Stomach (tissue), 8 donors: ENCODE measurements at regions not wholly inside any gene's neighbourhood (a gene's known extent, or its start where the extent isn't known, plus 50 kb on each side); places are given as distances from the start of the nearest gene placed in this dataset.
A peak's percentile ranks its signal among the peaks of the same experiment; 100 is the strongest.
"Not testable (repeated sequence)": the region's sequence is repeated elsewhere in the genome, so short reads cannot be mapped to it uniquely, and the experiment has no call there.

ENCODE experiments used
- DNase-seq, 2 donors: peaks; one replicate each; pipeline versions ENCODE4 v3.0.0 to v3.0.0-alpha.2; 2013 to 2019
- H3K27ac ChIP-seq, 5 donors: fragments of 200-600 bp in 4 of 5; sonication (generic) in 4 of 5; one replicate each; pipeline ENCODE4 v1.5.1; 2013 to 2019; ENCODE audit warnings: mild to moderate bottlenecking in 1 of 5, moderate library complexity in 1 of 5
- H3K27me3 ChIP-seq, 3 donors: fragments of 200-600 bp; sonication (generic); one replicate each; pipeline ENCODE4 v1.5.1; 2017 to 2019; ENCODE audit warnings: mixed run types in 1 of 3
- H3K36me3 ChIP-seq, 4 donors: fragments of 200-600 bp; sonication (generic); 1 replicate in 3 of 4; 2 replicates in 1 of 4; pipeline ENCODE4 v1.5.1; 2016 to 2019
- H3K4me1 ChIP-seq, 4 donors: fragments of 200-600 bp; sonication (generic); one replicate each; pipeline ENCODE4 v1.5.1; 2016 to 2019
- H3K4me3 ChIP-seq, 4 donors: fragments of 200-600 bp; sonication (generic) in 3 of 4; one replicate each; pipeline ENCODE4 v1.5.1; 2016 to 2019; ENCODE audit warnings: mild to moderate bottlenecking in 1 of 4
- H3K9me3 ChIP-seq, 4 donors: fragments of 200-600 bp; sonication (generic); one replicate each; pipeline ENCODE4 v1.5.1; 2016 to 2019
- EP300 ChIP-seq: sonication (generic); formaldehyde crosslinking; IDR thresholded peaks from one replicate; pipeline ENCODE4 v1.6.1; 2017; ENCODE audit warnings: antibody characterized with exemption
- POLR2A ChIP-seq, 4 donors: fragments of 450-650 bp; IDR thresholded peaks; one replicate each; pipeline ENCODE4 v1.6.1; 2016; ENCODE audit warnings: antibody characterized with exemption in 4 of 4, control low read depth in 2 of 4, mild to moderate bottlenecking in 1 of 4, moderate library complexity in 1 of 4
- POLR2AphosphoS5 ChIP-seq, 3 donors: sonication (generic); formaldehyde crosslinking; IDR thresholded peaks; one replicate each; pipeline ENCODE4 v1.6.1; 2016; ENCODE audit warnings: antibody characterized with exemption in 3 of 3
- WGBS, 5 donors: extraction: QIAGEN DNeasy Blood & Tissue Kit in 3 of 5; methylation state at CpG; one replicate each; pipeline versions ENCODE4 v1.1.5 to v1.1.7; 2013 to 2018; 5-methylcytosine and 5-hydroxymethylcytosine counted together
- intact Hi-C: fragments of 100-400 bp; cut with DNase I; formaldehyde crosslinking; loops from one replicate; pipeline ENCODE4 v1.15.1; 2023; ENCODE audit warnings: low total_unique reads
- TF ChIP-seq, protein P1 (sequence below), 7 experiments: fragments of 450-650 bp in 4 of 7; fragments of 200-600 bp in 3 of 7; sonication (generic) in 3 of 7; IDR thresholded peaks; one replicate each; pipeline ENCODE4 v1.5.1; 2016 to 2019; ENCODE audit warnings: antibody characterized with exemption in 7 of 7, control low read depth in 2 of 7, mild to moderate bottlenecking in 1 of 7
- donor health status: healthy with polysubstance abuse.
- donor health status: Bipolar disorder and iron deficiency.
- donor health status: healthy.

DNA sequence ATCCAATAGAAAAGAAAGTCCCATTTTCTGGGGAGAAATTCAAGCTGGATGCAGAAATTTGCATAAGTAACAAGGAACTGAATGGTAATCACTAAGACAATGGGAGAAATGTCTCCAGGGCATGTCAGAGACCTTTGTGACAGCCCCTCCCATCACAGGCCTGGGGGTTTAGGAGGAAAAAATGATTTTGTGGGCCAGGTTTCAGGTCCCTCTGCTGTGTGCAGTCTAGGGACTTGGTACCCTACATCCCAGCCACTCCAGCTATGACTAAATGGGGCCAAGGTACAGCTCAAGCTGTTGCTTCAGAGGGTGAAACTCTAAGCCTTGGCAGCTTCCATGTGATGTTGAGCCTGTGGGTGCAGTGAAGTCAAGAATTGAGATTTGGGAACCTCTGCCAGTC is 695.5 kb upstream of the MIR17HG start:
- H3K27me3 ChIP-seq, result no peaks in the 10 kb centered on the region
- no peak overlapping the region for H3K4me3 ChIP-seq
- peaks cover 0 to 27% (median 17%) of the 10 kb centered on the region in 4 donors for H3K9me3 ChIP-seq
- no peak overlapping the region for H3K27ac ChIP-seq
- intact Hi-C loops, result no loop called here
- no peaks in the 10 kb centered on the region for H3K4me1 ChIP-seq
- no peak for DNase-seq
- no peak for TF ChIP-seq POLR2AphosphoS5 (IDR thresholded peaks at IDR 0.05)
- TF ChIP-seq, protein P1, sequence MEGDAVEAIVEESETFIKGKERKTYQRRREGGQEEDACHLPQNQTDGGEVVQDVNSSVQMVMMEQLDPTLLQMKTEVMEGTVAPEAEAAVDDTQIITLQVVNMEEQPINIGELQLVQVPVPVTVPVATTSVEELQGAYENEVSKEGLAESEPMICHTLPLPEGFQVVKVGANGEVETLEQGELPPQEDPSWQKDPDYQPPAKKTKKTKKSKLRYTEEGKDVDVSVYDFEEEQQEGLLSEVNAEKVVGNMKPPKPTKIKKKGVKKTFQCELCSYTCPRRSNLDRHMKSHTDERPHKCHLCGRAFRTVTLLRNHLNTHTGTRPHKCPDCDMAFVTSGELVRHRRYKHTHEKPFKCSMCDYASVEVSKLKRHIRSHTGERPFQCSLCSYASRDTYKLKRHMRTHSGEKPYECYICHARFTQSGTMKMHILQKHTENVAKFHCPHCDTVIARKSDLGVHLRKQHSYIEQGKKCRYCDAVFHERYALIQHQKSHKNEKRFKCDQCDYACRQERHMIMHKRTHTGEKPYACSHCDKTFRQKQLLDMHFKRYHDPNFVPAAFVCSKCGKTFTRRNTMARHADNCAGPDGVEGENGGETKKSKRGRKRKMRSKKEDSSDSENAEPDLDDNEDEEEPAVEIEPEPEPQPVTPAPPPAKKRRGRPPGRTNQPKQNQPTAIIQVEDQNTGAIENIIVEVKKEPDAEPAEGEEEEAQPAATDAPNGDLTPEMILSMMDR (IDR thresholded peaks at IDR 0.05), result no peak
- no peak for TF ChIP-seq EP300
- no peak for TF ChIP-seq POLR2A (IDR thresholded peaks at IDR 0.05)
- H3K36me3 ChIP-seq, result no peaks in the 10 kb centered on the region

DNA sequence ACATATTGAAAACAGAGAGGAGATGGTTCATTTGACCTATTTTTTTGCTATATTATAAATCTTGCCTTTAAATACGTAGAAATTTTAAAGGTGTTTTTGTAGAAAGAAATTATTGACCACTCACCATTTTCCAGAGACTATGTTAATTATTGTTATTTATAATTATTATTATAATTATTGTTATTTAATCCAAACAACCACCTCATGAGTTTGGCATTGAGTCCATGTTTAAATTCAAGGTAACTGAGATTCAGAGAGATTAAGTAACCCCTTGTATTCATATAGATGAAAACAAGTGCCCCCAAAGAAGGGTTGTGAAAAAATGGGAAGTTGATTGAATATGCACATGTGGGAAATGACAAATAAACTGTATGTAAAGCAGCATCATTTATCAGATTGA is 692.5 kb upstream of the MIR17HG start:
- H3K27me3 ChIP-seq, result no peaks in the 10 kb centered on the region
- no peaks in the 10 kb centered on the region for H3K36me3 ChIP-seq
- no peak for DNase-seq
- no peak overlapping the region for H3K27ac ChIP-seq
- intact Hi-C loops, result no loop called here
- H3K4me3 ChIP-seq, result no peak overlapping the region
- WGBS, 5 donors, result 92 to 99% (median 98%) methylated on average over 1 of the region's 1 CpG
- H3K9me3 ChIP-seq, result peaks cover 0 to 36% (median 23%) of the 10 kb centered on the region in 4 donors
- no peaks in the 10 kb centered on the region for H3K4me1 ChIP-seq
- TF ChIP-seq, protein P1 (IDR thresholded peaks at IDR 0.05), result no peak
- no peak for TF ChIP-seq EP300
- no peak for TF ChIP-seq POLR2AphosphoS5 (IDR thresholded peaks at IDR 0.05)
- no peak for TF ChIP-seq POLR2A (IDR thresholded peaks at IDR 0.05)

DNA sequence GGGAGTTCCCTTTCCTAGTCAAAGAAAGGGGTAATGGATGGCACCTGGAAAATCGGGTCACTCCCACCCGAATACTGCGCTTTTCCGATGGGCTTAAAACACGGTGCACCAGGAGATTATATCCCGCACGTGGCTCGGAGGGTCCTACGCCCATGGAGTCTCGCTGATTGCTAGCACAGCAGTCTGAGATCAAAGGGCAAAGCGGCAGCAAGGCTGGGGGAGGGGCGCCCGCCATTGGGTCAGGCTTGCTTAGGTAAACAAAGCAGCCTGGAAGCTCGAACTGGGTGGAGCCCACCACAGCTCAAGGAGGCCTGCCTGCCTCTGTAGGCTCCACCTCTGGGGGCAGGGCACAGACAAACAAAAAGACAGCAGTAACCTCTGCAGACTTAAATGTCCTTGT is 683.3 kb upstream of the MIR17HG start:
- intact Hi-C loops, result not testable (repeated sequence)
- peaks cover 0 to 11% (median 0%) of the 10 kb centered on the region in 4 donors for H3K9me3 ChIP-seq

DNA sequence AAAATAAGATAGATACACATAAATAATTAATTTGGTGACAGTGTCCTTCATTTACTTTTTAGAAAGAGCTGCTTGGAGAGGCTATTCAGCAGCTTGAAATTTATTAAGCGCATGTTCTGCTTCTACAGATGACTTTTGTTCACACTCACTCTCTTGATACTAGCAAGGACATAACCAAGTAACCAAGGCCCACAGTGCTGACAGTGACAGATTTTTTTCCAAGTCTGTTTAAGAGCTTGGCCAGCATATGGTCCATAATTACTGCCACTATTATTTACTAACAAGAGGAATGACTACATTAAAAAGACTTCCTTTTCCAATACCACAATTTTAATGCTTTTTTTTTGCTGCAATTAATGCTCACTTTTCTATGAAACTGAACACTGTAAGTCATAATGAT is 673.7 kb upstream of the MIR17HG start:
- H3K4me3 ChIP-seq, result no peak overlapping the region
- TF ChIP-seq, protein P1 (IDR thresholded peaks at IDR 0.05), result no peak
- TF ChIP-seq POLR2A (IDR thresholded peaks at IDR 0.05), result no peak
- TF ChIP-seq EP300, result no peak
- no peak for TF ChIP-seq POLR2AphosphoS5 (IDR thresholded peaks at IDR 0.05)

More for the DNA sequence above, 683.3 kb upstream of the MIR17HG start:
- not testable (repeated sequence) for H3K36me3 ChIP-seq, H3K27me3 ChIP-seq, H3K4me3 ChIP-seq, H3K4me1 ChIP-seq, H3K27ac ChIP-seq, DNase-seq
- 85 to 93% (median 87%) methylated on average over 8 to 14 of the region's 14 CpGs for WGBS, 5 donors

DNA sequence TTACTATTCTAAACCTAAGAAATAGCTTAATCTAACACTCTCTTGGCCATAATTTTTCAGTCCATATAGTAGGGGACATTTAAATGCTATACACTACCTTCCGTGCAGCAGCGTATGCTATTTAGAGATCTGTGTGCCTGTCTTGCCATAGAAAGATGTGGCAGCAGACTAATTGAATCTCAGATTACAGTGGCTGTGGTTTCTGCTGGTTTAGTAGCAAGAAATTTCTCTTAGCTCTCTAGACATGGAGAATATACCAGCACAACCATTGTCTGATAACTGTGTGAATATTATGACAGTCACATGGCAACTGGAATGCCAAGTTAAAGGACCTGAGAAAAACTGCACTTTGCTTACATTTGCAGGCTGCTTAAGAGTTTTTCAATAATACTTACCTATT is 672.4 kb upstream of the MIR17HG start:
- Histone ChIP-seq H3K27me3 (no peaks in the 10 kb centered on the region), H3K9me3 (no peaks in the 10 kb centered on the region), H3K4me3 (no peak overlapping the region), H3K36me3 (no peaks in the 10 kb centered on the region), H3K4me1 (no peaks in the 10 kb centered on the region), H3K27ac (no peak overlapping the region)
- no peak for DNase-seq
- TF ChIP-seq POLR2A (IDR thresholded peaks at IDR 0.05) (no peak), POLR2AphosphoS5 (IDR thresholded peaks at IDR 0.05) (no peak), EP300 (no peak)
- TF ChIP-seq, protein P1 (IDR thresholded peaks at IDR 0.05), result no peak
- intact Hi-C loops, result no loop called here
- 79 to 92% (median 83%) methylated on average over 2 of the region's 2 CpGs for WGBS, 5 donors

More for the DNA sequence above, 673.7 kb upstream of the MIR17HG start:
- H3K4me1 ChIP-seq, result no peaks in the 10 kb centered on the region
- 70 to 93% (median 80%) methylated on average over 1 of the region's 1 CpG for whole genome bisulfite sequencing, 5 donors
- H3K27me3 ChIP-seq, result no peaks in the 10 kb centered on the region
- no peaks in the 10 kb centered on the region for H3K9me3 ChIP-seq
- intact Hi-C loops, result no loop called here
- DNase-seq, result peak in 1 of 2 donors; percentile 19
- H3K36me3 ChIP-seq, result no peaks in the 10 kb centered on the region
- H3K27ac ChIP-seq, result no peak overlapping the region
